ENCODE measurements at regions not wholly inside any gene's neighbourhood (a gene's known extent, or its start where the extent isn't known, plus 50 kb on each side); places are given as distances from the start of the nearest gene placed in this dataset.

DNA sequence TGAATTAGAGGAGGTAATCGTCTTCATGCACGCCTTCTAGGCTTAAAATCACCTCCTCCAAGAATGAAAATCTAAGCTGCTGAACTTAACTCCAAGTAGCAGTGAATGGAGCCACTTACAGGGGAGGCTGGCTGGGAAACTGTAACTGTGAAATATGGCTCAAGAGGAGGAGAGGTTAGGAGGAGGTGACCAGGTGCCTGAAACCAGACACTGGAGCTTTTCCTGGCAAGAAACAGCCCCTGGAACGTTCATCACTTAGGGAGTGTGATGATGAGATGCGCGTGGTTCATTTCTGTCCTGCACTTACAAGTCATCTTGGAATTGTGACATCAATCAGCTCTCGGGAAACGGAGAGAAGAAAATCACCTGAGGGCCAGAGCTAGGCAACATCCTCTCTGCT is 62.3 kb upstream of the TMEM132C start:
- no peak for DNase-seq

DNA sequence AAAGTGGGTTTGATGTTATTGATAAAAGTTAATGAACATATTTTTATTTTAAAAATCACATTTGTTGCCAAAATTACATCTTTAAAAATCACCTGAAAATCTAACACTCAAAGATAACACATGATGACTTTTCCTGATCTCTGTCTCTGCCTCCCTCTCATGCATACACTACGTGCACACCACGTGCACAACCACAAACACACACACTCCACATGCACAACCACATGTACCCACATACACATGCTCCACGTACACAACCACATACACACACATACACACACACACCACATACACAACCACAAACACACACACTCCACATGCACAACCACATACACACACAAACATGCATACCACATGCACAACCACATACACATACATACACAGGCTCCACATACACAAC is 61.8 kb upstream of the TMEM132C start:
- DNase-seq = no peak

DNA sequence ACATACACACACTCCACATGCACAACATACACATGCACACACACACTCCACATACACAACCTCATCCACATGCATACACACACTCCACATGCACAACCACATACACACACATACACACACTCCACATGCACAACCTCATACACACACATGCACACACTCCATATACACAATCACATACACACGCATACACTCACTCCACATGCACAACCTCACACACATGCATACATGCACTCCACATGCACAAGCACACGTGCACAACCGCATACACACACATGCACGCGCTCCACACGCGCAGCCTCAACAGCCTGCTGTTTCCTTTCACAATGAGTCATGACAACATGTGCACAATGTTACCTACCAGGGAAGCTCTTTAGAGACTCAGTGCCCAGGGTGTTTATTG is 61.2 kb upstream of the TMEM132C start:
- DNase-seq = no peak
